ENCODE measurements at regions not wholly inside any gene's neighbourhood (a gene's known extent, or its start where the extent isn't known, plus 50 kb on each side); places are given as distances from the start of the nearest gene placed in this dataset.

DNA sequence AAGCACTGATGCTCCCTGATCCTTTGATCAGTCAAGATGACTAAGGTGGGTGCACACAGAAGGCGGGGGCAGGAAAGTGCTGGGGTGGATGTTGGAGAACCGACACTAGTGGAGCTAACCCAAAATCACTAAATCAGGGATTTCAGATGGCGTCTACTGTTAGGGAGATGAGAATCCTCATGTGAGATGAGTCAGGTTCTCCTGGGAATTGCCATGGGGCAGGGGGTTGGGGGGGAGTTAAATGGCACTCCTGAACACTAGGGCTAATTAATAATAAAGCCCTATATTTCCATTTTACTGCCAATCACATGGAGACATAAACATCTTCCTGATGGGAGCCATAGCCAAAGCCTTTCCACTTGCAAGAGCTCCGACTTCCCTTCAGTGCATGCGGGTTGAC is 804.1 kb downstream of the KCNJ18 start:
- no peak for TF ChIP-seq POLR2AphosphoS5 (IDR thresholded peaks at IDR 0.05; ENCODE audit: borderline replicate concordance, low read depth, low read length)
- no peak for TF ChIP-seq EZH2 (IDR thresholded peaks at IDR 0.05)
